Body of pancreas (tissue), 4 donors: ENCODE measurements at regions not wholly inside any gene's neighbourhood (a gene's known extent, or its start where the extent isn't known, plus 50 kb on each side); places are given as distances from the start of the nearest gene placed in this dataset.
"Not testable (repeated sequence)": the region's sequence is repeated elsewhere in the genome, so short reads cannot be mapped to it uniquely, and the experiment has no call there.

ENCODE experiments used
- ATAC-seq: fragments of 150-250 bp; one replicate; pipeline ENCODE4 v1.9.1; 2016
- DNase-seq, 4 donors: peaks; one replicate each; pipeline ENCODE4 v3.0.0-alpha.2; 2019
- H3K27ac ChIP-seq, 4 donors: fragments of 200-600 bp; sonication (generic); 1 replicate in 3 of 4; 2 replicates in 1 of 4; pipeline versions ENCODE4 v1.5.1 to v1.6.1; 2016 to 2019; ENCODE audit warnings: mild to moderate bottlenecking in 1 of 4, mixed read lengths in 1 of 4, moderate library complexity in 1 of 4
- H3K27me3 ChIP-seq, 2 donors: fragments of 200-600 bp; sonication (generic); one replicate each; pipeline ENCODE4 v1.6.0; 2016; ENCODE audit warnings: mild to moderate bottlenecking in 1 of 2
- H3K36me3 ChIP-seq, 2 donors: fragments of 200-600 bp; sonication (generic); replicated peaks in 1 of 2; 2 replicates each; pipeline ENCODE4 v1.5.1; 2016; ENCODE audit warnings: low read depth in 2 of 2; ENCODE audit not compliant: insufficient read depth in 1 of 2
- H3K4me1 ChIP-seq: fragments of 200-600 bp; sonication (generic); one replicate; pipeline ENCODE4 v1.6.0; 2016
- H3K4me3 ChIP-seq, 2 donors: fragments of 200-600 bp; sonication (generic); 1 replicate in 1 of 2; 2 replicates in 1 of 2; pipeline ENCODE4 v1.5.1; 2016 to 2019
- H3K9me3 ChIP-seq, 3 donors: fragments of 200-600 bp; sonication (generic); 1 replicate in 2 of 3; 2 replicates in 1 of 3; pipeline ENCODE4 v1.5.1; 2016
- POLR2A ChIP-seq, 3 donors: fragments of 450-650 bp; IDR thresholded peaks; one replicate each; pipeline ENCODE4 v1.6.1; 2016; ENCODE audit warnings: antibody characterized with exemption in 3 of 3, mild to moderate bottlenecking in 2 of 3
- WGBS, 2 donors: methylation state at CpG; one replicate each; pipeline ENCODE4 v1.1.5; 2017; 5-methylcytosine and 5-hydroxymethylcytosine counted together
- intact Hi-C: fragments of 100-400 bp; cut with DNase I; formaldehyde crosslinking; loops from one replicate; pipeline ENCODE4 v1.15.1; 2023
- TF ChIP-seq, protein P1 (sequence below), 7 experiments: fragments of 450-650 bp in 4 of 7; fragments of 200-600 bp in 3 of 7; sonication (generic) in 3 of 7; IDR thresholded peaks; one replicate each; pipeline ENCODE4 v1.5.1; 2016 to 2019; ENCODE audit warnings: antibody characterized with exemption in 7 of 7

DNA sequence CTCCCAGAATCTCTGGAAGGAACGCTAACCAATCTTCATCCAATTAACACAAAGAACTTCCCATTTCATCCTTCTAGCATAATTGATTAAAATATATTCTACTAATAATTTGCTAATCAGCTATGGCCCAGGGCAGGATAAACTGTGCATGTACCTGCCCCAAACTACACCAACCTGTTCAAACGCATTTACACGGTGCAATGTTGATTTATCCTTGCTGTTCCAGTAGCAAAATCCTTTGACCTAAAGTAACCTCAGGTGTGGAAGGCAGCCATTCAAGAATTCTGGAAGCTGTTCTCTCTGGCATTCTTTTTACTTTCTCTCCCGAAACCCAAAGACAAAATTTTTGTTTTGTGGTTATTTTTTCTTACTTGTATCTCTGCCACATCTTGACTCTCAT lies 309.4 kb downstream of the ZNF674 start:
- DNase-seq (no peak), ATAC-seq (no peak)
- WGBS, 2 donors = 53 to 59% methylated on average over 3 to 4 of the region's 4 CpGs
- Histone ChIP-seq H3K27me3 (no peaks in the 10 kb centered on the region), H3K36me3 (no peaks in the 10 kb centered on the region), H3K4me3 (no peak overlapping the region), H3K4me1 (no peaks in the 10 kb centered on the region), H3K27ac (no peak overlapping the region), H3K9me3 (no peaks in the 10 kb centered on the region)
- intact Hi-C loops = no loop called here
- TF ChIP-seq, protein P1, sequence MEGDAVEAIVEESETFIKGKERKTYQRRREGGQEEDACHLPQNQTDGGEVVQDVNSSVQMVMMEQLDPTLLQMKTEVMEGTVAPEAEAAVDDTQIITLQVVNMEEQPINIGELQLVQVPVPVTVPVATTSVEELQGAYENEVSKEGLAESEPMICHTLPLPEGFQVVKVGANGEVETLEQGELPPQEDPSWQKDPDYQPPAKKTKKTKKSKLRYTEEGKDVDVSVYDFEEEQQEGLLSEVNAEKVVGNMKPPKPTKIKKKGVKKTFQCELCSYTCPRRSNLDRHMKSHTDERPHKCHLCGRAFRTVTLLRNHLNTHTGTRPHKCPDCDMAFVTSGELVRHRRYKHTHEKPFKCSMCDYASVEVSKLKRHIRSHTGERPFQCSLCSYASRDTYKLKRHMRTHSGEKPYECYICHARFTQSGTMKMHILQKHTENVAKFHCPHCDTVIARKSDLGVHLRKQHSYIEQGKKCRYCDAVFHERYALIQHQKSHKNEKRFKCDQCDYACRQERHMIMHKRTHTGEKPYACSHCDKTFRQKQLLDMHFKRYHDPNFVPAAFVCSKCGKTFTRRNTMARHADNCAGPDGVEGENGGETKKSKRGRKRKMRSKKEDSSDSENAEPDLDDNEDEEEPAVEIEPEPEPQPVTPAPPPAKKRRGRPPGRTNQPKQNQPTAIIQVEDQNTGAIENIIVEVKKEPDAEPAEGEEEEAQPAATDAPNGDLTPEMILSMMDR (IDR thresholded peaks at IDR 0.05) = no peak
- TF ChIP-seq POLR2A (IDR thresholded peaks at IDR 0.05) = no peak

DNA sequence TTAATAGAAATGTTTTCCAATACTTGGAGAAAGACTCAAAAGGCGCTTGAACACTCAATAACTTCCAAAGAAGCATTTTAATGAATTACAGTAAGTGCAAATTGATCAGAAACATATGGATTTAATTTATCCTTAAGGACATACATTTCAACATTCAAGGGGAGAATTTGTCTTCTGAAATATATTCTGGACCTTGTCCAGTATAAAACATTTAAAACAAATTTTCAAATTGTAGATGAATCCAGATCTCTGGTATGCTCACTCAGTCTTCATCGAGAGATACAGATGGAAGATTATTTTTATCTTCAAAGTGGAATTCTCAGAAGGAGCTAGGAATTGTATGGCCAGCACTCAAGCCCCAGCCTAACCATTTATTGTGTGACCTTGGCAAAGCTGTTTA lies 310.4 kb downstream of the ZNF674 start:
- no peaks in the 10 kb centered on the region for H3K27me3 ChIP-seq
- intact Hi-C loops = no loop called here
- no peaks in the 10 kb centered on the region for H3K36me3 ChIP-seq
- TF ChIP-seq, protein P1 (IDR thresholded peaks at IDR 0.05) = no peak
- no peak for TF ChIP-seq POLR2A (IDR thresholded peaks at IDR 0.05)
- no peak overlapping the region for H3K27ac ChIP-seq
- no peaks in the 10 kb centered on the region for H3K4me1 ChIP-seq
- DNase-seq (no peak), ATAC-seq (no peak)
- 57 to 62% methylated on average over 2 of the region's 2 CpGs for WGBS, 2 donors
- no peaks in the 10 kb centered on the region for H3K9me3 ChIP-seq
- H3K4me3 ChIP-seq = no peak overlapping the region

DNA sequence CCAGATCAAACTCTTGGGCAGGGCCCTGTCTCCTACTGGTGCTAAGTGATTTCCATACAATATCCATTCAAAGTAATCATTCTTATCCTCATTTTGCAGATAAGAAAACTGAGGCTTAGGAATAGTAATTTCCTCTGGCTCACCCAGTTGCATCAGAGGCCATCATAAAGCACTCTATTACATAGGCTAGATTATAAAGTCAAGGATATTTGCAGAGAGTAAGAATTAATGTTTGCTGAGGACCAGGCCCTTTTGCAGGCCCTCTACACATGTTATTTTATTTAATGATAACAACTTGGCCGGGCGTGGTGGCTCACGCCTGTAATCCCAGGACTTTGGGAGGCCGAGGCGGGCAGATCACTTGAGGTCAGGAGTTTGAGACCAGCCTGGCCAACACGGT lies 316.8 kb downstream of the ZNF674 start:
- intact Hi-C loops = no loop called here
- WGBS, 2 donors = 84 to 93% methylated on average over 3 to 6 of the region's 6 CpGs
- no peak for ATAC-seq

DNA sequence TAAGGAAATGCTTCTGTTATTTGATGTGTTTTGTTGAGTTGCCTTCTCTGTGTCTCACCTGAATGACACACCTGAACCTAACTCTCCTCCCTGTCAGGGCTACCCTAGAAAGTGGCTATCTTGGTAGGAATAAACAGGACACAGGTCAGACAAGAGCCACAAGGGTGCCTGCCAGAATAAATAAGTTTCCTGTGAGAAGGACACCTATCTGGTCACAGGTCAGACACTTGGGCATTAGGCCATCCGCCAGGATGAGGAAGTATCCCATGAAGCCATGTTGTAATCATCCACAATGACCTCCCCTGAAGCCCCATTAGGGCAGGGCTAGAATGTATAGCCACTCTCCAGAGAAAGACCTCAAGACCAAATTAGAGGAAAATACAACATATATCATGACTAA lies 318.8 kb downstream of the ZNF674 start:
- no peaks in the 10 kb centered on the region for H3K27me3 ChIP-seq
- intact Hi-C loops = no loop called here
- 83% methylated on average over 1 of the region's 1 CpG; no CpG with 5 or more reads in 1 of the 2 donors for WGBS, 2 donors
- DNase-seq (no peak), ATAC-seq (no peak)
- H3K27ac ChIP-seq = no peak overlapping the region
- no peaks in the 10 kb centered on the region for H3K36me3 ChIP-seq
- no peaks in the 10 kb centered on the region for H3K9me3 ChIP-seq
- no peak for TF ChIP-seq POLR2A (IDR thresholded peaks at IDR 0.05)
- TF ChIP-seq, protein P1 (IDR thresholded peaks at IDR 0.05) = no peak
- H3K4me3 ChIP-seq = no peak overlapping the region
- no peaks in the 10 kb centered on the region for H3K4me1 ChIP-seq

More for the DNA sequence above, 316.8 kb downstream of the ZNF674 start:
- H3K9me3 ChIP-seq = no peaks in the 10 kb centered on the region
- H3K27me3 ChIP-seq = no peaks in the 10 kb centered on the region
- H3K4me1 ChIP-seq = no peaks in the 10 kb centered on the region
- no peak overlapping the region for H3K27ac ChIP-seq
- TF ChIP-seq, protein P1 (IDR thresholded peaks at IDR 0.05) = no peak
- no peak for TF ChIP-seq POLR2A (IDR thresholded peaks at IDR 0.05)
- no peaks in the 10 kb centered on the region for H3K36me3 ChIP-seq
- H3K4me3 ChIP-seq = no peak overlapping the region
- no peak for DNase-seq

DNA sequence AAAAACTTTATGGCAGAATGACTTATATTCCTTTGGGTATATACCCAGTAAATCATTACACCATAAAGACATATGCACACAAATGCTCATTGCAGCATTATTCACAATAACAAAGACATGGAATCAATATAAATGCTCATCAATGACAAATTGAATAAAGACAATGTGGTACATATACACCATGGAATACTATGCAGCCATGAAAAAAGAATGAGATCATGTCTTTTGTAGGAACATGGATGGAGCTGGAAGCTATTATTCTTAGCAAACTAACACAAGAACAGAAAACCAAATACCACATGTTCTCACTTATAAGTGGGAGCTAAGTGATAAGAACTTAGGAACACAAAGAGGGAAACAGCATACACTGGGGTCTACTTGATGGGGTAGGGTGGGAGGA lies 321.7 kb downstream of the ZNF674 start:
- H3K36me3 ChIP-seq, H3K4me1 ChIP-seq, H3K27me3 ChIP-seq, H3K9me3 ChIP-seq, H3K4me3 ChIP-seq, DNase-seq, ATAC-seq, H3K27ac ChIP-seq, intact Hi-C loops: not testable (repeated sequence)
